ENCODE measurements at regions not wholly inside any gene's neighbourhood (a gene's known extent, or its start where the extent isn't known, plus 50 kb on each side); places are given as distances from the start of the nearest gene placed in this dataset.
A peak's percentile ranks its signal among the peaks of the same experiment; 100 is the strongest.

DNA sequence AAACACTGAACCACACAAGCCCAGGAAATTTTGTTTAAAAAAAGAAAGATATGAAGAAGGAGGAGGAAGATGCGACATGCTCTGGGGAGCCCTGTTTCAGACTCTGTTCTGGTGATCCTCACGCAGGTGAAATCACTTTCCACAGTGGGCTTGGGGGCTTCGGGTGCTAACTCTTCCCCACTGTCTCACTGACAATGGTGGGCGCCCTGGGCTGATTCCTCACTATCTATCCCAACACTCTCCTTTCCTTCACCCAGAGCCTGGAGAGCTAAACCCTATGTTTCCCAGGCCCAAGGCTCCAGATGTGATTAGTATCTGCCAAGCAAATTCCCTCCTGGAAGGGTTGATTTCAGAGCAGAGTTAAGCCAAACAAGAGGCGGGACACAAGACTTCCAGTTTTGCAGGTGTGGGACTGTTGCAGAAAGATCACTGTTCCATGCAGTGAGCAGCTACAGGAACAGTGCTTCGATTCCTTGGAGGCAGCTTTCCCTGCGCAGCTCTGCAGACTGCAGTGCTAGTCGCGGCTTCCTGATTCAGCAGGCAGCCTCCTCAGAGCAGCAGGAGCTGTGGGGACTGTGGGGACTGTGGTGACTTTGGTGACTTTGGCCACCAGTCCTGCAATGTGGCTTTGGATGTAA, 168.3 kb downstream of the RHOU start:
- Histone ChIP-seq H3K36me3 (ENCODE audit: insufficient read depth, low read depth, low read length) (no peaks in the 10 kb centered on the region), H3K27ac (ENCODE audit: low read length) (no peak overlapping the region), H3K4me1 (ENCODE audit: insufficient read depth, low read length) (peaks cover 4% of the 10 kb centered on the region; the same call in 1 of the 2 replicates), H3K9me3 (ENCODE audit: insufficient read depth, low read depth, low read length) (no peaks in the 10 kb centered on the region), H3K4me3 (ENCODE audit: low read length) (no peak overlapping the region), H3K27me3 (ENCODE audit: insufficient read depth, low read length) (no peaks in the 10 kb centered on the region), H3K9ac (ENCODE audit: low read depth, low read length) (no peak overlapping the region)

- Histone ChIP-seq H3K27ac (ENCODE audit: low read length) (no peak overlapping the region), H3K9me3 (ENCODE audit: insufficient read depth, low read depth, low read length) (no peaks in the 10 kb centered on the region), H3K4me1 (ENCODE audit: insufficient read depth, low read length) (peaks cover 4% of the 10 kb centered on the region; the same call in 1 of the 2 replicates), H3K4me3 (ENCODE audit: low read length) (no peak overlapping the region), H3K36me3 (ENCODE audit: insufficient read depth, low read depth, low read length) (no peaks in the 10 kb centered on the region), H3K27me3 (ENCODE audit: insufficient read depth, low read length) (no peaks in the 10 kb centered on the region), H3K9ac (ENCODE audit: low read depth, low read length) (no peak overlapping the region)
Measured at GRCh38 chr1:228904222-228904621, 168.9 kb downstream of the RHOU start.

DNA sequence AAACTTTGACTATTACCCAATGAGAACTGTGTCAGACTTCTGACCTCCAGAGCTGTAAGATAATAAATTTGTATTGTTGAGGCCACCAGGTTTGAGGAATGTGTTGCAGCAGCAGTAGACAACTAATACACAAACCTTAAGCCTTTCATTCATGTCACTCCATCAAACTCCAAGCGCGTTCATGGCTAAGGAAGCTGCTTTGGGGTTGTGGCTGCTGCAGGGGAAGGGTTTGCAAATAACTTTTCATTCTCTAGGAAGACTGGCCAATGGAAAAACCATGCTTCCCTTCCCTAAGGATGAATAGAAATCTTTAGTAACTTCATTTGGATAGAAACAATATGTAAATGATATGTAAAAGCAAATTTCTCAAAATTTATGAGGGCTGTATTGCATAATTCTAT, 170.4 kb downstream of the RHOU start:
- Histone ChIP-seq H3K27me3 (ENCODE audit: insufficient read depth, low read length) (no peaks in the 10 kb centered on the region), H3K36me3 (ENCODE audit: insufficient read depth, low read depth, low read length) (no peaks in the 10 kb centered on the region), H3K27ac (ENCODE audit: low read length) (no peak overlapping the region), H3K4me3 (ENCODE audit: low read length) (no peak overlapping the region), H3K9ac (ENCODE audit: low read depth, low read length) (no peak overlapping the region), H3K4me1 (ENCODE audit: insufficient read depth, low read length) (no peaks in the 10 kb centered on the region; the same call in 1 of the 2 replicates), H3K9me3 (ENCODE audit: insufficient read depth, low read depth, low read length) (no peaks in the 10 kb centered on the region)

GRCh38 chr1:228906223-228906860, 171.1 kb downstream of the RHOU start:
- Histone ChIP-seq H3K9ac (ENCODE audit: low read depth, low read length) (no peak overlapping the region), H3K27ac (ENCODE audit: low read length) (no peak overlapping the region), H3K27me3 (ENCODE audit: insufficient read depth, low read length) (no peaks in the 10 kb centered on the region)

GRCh38 chr1:228911225-228912210, 176.2 kb downstream of the RHOU start:
- Histone ChIP-seq H3K4me1 (ENCODE audit: insufficient read depth, low read length) (peaks cover 17% of the 10 kb centered on the region; the same call in 1 of the 2 replicates), H3K9me3 (ENCODE audit: insufficient read depth, low read depth, low read length) (peaks cover 3% of the 10 kb centered on the region; the same call in 1 of the 2 replicates), H3K4me3 (ENCODE audit: low read length) (no peak overlapping the region), H3K27ac (ENCODE audit: low read length) (no peak overlapping the region), H3K9ac (ENCODE audit: low read depth, low read length) (peak overlapping the region; percentile 51; the same call in 1 of the 2 replicates), H3K27me3 (ENCODE audit: insufficient read depth, low read length) (no peaks in the 10 kb centered on the region), H3K36me3 (ENCODE audit: insufficient read depth, low read depth, low read length) (no peaks in the 10 kb centered on the region)

More at GRCh38 chr1:228906223-228906860, 171.1 kb downstream of the RHOU start:
- no peak overlapping the region for H3K4me3 ChIP-seq (ENCODE audit: low read length)
- no peaks in the 10 kb centered on the region for H3K9me3 ChIP-seq (ENCODE audit: insufficient read depth, low read depth, low read length)
- no peaks in the 10 kb centered on the region for H3K36me3 ChIP-seq (ENCODE audit: insufficient read depth, low read depth, low read length)
- H3K4me1 ChIP-seq (ENCODE audit: insufficient read depth, low read length): peaks cover 6% of the 10 kb centered on the region; the same call in 1 of the 2 replicates

- Histone ChIP-seq H3K4me1 (ENCODE audit: insufficient read depth, low read length) (peaks cover 23% of the 10 kb centered on the region; the same call in 1 of the 2 replicates), H3K36me3 (ENCODE audit: insufficient read depth, low read depth, low read length) (no peaks in the 10 kb centered on the region), H3K27me3 (ENCODE audit: insufficient read depth, low read length) (no peaks in the 10 kb centered on the region), H3K9ac (ENCODE audit: low read depth, low read length) (no peak overlapping the region; the same call in 1 of the 2 replicates), H3K9me3 (ENCODE audit: insufficient read depth, low read depth, low read length) (peaks cover 3% of the 10 kb centered on the region; the same call in 1 of the 2 replicates), H3K27ac (ENCODE audit: low read length) (no peak overlapping the region), H3K4me3 (ENCODE audit: low read length) (no peak overlapping the region)
Measured at GRCh38 chr1:228913626-228914414, 178.5 kb downstream of the RHOU start.

DNA sequence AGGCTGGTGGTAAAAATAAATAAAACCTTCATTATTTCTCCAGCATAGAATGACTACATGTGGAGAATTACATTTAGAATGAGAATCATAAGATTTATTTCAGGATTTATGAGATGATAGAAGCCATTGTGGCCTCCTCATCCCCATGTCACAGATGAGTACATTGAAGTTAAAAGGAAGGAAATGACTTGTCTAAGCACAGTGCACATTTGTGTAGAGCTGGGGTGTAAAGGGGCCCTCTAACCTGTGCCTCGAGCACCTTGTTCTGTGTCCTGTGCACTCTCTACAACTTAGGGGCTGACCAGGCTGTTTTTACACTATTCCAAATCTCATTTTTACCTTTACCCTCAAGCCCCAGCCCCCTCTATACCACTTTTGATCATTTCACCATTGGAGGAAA, 179.4 kb downstream of the RHOU start:
- H3K27me3 ChIP-seq (ENCODE audit: insufficient read depth, low read length): no peaks in the 10 kb centered on the region
- H3K9me3 ChIP-seq (ENCODE audit: insufficient read depth, low read depth, low read length): peaks cover 3% of the 10 kb centered on the region; the same call in 1 of the 2 replicates
- H3K27ac ChIP-seq (ENCODE audit: low read length): no peak overlapping the region
- no peak overlapping the region for H3K4me3 ChIP-seq (ENCODE audit: low read length)
- peaks cover 26% of the 10 kb centered on the region; the same call in 1 of the 2 replicates for H3K4me1 ChIP-seq (ENCODE audit: insufficient read depth, low read length)
- no peaks in the 10 kb centered on the region for H3K36me3 ChIP-seq (ENCODE audit: insufficient read depth, low read depth, low read length)
- no peak overlapping the region for H3K9ac ChIP-seq (ENCODE audit: low read depth, low read length)

DNA sequence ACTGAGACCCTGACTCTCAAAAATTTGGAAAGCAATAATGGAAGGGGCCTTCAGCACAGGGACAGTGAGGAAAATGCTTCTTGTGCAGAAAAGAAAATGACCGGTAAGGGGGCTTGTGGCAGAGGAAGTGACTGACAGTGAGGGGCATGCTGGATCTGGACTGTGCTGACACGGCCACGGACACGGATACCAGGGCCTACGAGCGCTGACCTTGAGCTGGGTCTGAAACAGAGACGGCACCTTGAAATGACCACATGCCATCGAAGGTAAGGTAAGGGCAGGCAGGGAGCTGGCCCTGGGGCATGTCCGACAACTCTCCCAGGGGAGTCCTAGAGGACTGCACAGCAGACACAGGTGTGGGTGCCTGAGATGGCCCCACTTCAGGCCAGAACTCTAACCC, 182.1 kb downstream of the RHOU start:
- no peak overlapping the region for H3K9ac ChIP-seq (ENCODE audit: low read depth, low read length)
- H3K9me3 ChIP-seq (ENCODE audit: insufficient read depth, low read depth, low read length): peaks cover 3% of the 10 kb centered on the region; the same call in 1 of the 2 replicates
- H3K36me3 ChIP-seq (ENCODE audit: insufficient read depth, low read depth, low read length): no peaks in the 10 kb centered on the region
- H3K27me3 ChIP-seq (ENCODE audit: insufficient read depth, low read length): no peaks in the 10 kb centered on the region
- peaks cover 17% of the 10 kb centered on the region; the same call in 1 of the 2 replicates for H3K4me1 ChIP-seq (ENCODE audit: insufficient read depth, low read length)
- no peak overlapping the region for H3K27ac ChIP-seq (ENCODE audit: low read length)
- H3K4me3 ChIP-seq (ENCODE audit: low read length): no peak overlapping the region

- Histone ChIP-seq H3K9ac (ENCODE audit: low read depth, low read length) (no peak overlapping the region), H3K4me3 (ENCODE audit: low read length) (no peak overlapping the region), H3K27me3 (ENCODE audit: insufficient read depth, low read length) (no peaks in the 10 kb centered on the region), H3K36me3 (ENCODE audit: insufficient read depth, low read depth, low read length) (no peaks in the 10 kb centered on the region), H3K27ac (ENCODE audit: low read length) (no peak overlapping the region), H3K9me3 (ENCODE audit: insufficient read depth, low read depth, low read length) (peaks cover 3% of the 10 kb centered on the region; the same call in 1 of the 2 replicates), H3K4me1 (ENCODE audit: insufficient read depth, low read length) (peaks cover 17% of the 10 kb centered on the region; the same call in 1 of the 2 replicates)
Measured at GRCh38 chr1:228917755-228918154, 182.5 kb downstream of the RHOU start.

- H3K27ac ChIP-seq (ENCODE audit: low read length): no peak overlapping the region
- peaks cover 3% of the 10 kb centered on the region; the same call in 1 of the 2 replicates for H3K9me3 ChIP-seq (ENCODE audit: insufficient read depth, low read depth, low read length)
- H3K27me3 ChIP-seq (ENCODE audit: insufficient read depth, low read length): no peaks in the 10 kb centered on the region
- no peaks in the 10 kb centered on the region for H3K36me3 ChIP-seq (ENCODE audit: insufficient read depth, low read depth, low read length)
- no peak overlapping the region for H3K9ac ChIP-seq (ENCODE audit: low read depth, low read length)
- peaks cover 17% of the 10 kb centered on the region; the same call in 1 of the 2 replicates for H3K4me1 ChIP-seq (ENCODE audit: insufficient read depth, low read length)
- no peak overlapping the region for H3K4me3 ChIP-seq (ENCODE audit: low read length)
Measured at GRCh38 chr1:228918335-228918734, 183.1 kb downstream of the RHOU start.
